NCI-H774 (cell line): ENCODE measurements at regions not wholly inside any gene's neighbourhood (a gene's known extent, or its start where the extent isn't known, plus 50 kb on each side); places are given as distances from the start of the nearest gene placed in this dataset.
"Not testable (repeated sequence)": the region's sequence is repeated elsewhere in the genome, so short reads cannot be mapped to it uniquely, and the experiment has no call there.

Experiments
- DNase-seq: peaks from one replicate; lab custom pipeline; 2025; lab: John Stamatoyannopoulos, UW

- no peak for DNase-seq
These were observed 805.2 kb downstream of the DHX35 start for GRCh38 chr20:39767352-39767751.

- DNase-seq: no peak
These were observed 804.2 kb downstream of the DHX35 start for GRCh38 chr20:39766333-39766732.

GRCh38 chr20:39762716-39763115 lies 800.6 kb downstream of the DHX35 start:
- no peak for DNase-seq

GRCh38 chr20:39758876-39759275 lies 796.7 kb downstream of the DHX35 start:
- DNase-seq: no peak

- DNase-seq: no peak
These were observed 794.7 kb downstream of the DHX35 start for GRCh38 chr20:39756828-39757227.

- no peak for DNase-seq
These were observed 794.2 kb downstream of the DHX35 start for GRCh38 chr20:39756369-39756768.

- no peak for DNase-seq
These were observed 790.2 kb downstream of the DHX35 start for GRCh38 chr20:39752262-39752876.

- no peak for DNase-seq
These were observed 789.5 kb downstream of the DHX35 start for GRCh38 chr20:39751557-39752137.

GRCh38 chr20:39745380-39745779 lies 783.2 kb downstream of the DHX35 start:
- no peak for DNase-seq

- no peak for DNase-seq
These were observed 776.5 kb downstream of the DHX35 start for GRCh38 chr20:39738651-39739050.

GRCh38 chr20:39736434-39737327 lies 774.5 kb downstream of the DHX35 start:
- no peak for DNase-seq

GRCh38 chr20:39725513-39725912 lies 763.4 kb downstream of the DHX35 start:
- not testable (repeated sequence) for DNase-seq

- DNase-seq: no peak
These were observed 757.1 kb downstream of the DHX35 start for GRCh38 chr20:39719293-39719692.

GRCh38 chr20:39717936-39718335 lies 755.8 kb downstream of the DHX35 start:
- DNase-seq: no peak

- DNase-seq: no peak
These were observed 754.7 kb downstream of the DHX35 start for GRCh38 chr20:39716796-39717341.

GRCh38 chr20:39713076-39713840 lies 751.1 kb downstream of the DHX35 start:
- DNase-seq: no peak

GRCh38 chr20:39706184-39706663 lies 744.1 kb downstream of the DHX35 start:
- no peak for DNase-seq

GRCh38 chr20:39705032-39705431 lies 742.9 kb downstream of the DHX35 start:
- no peak for DNase-seq

- not testable (repeated sequence) for DNase-seq
These were observed 741.2 kb downstream of the DHX35 start for GRCh38 chr20:39703357-39703756.

- no peak for DNase-seq
These were observed 740.7 kb downstream of the DHX35 start for GRCh38 chr20:39702701-39703349.

GRCh38 chr20:39700528-39700927 lies 738.4 kb downstream of the DHX35 start:
- no peak for DNase-seq
